Adrenal gland (tissue), 5 donors: ENCODE measurements at regions not wholly inside any gene's neighbourhood (a gene's known extent, or its start where the extent isn't known, plus 50 kb on each side); places are given as distances from the start of the nearest gene placed in this dataset.

Experiments used
- POLR2A ChIP-seq, 2 donors: fragments of 450-650 bp; IDR thresholded peaks; one replicate each; pipeline ENCODE4 v1.6.1; 2017; ENCODE audit warnings: antibody characterized with exemption in 2 of 2, mild to moderate bottlenecking in 2 of 2, moderate library complexity in 1 of 2
- TF ChIP-seq, protein P1 (sequence below), 6 experiments: fragments of 450-650 bp in 4 of 6; fragments of 200-600 bp in 2 of 6; sonication (generic) in 1 of 6; IDR thresholded peaks; 1 replicate in 5 of 6; 2 replicates in 1 of 6; pipeline versions ENCODE4 v1.5.1 to v1.8.0; 2016 to 2021; ENCODE audit warnings: antibody characterized with exemption in 6 of 6, mild to moderate bottlenecking in 2 of 6, moderate library complexity in 1 of 6
- donor health status: DM: no; HTN: no; CAD: no.

DNA sequence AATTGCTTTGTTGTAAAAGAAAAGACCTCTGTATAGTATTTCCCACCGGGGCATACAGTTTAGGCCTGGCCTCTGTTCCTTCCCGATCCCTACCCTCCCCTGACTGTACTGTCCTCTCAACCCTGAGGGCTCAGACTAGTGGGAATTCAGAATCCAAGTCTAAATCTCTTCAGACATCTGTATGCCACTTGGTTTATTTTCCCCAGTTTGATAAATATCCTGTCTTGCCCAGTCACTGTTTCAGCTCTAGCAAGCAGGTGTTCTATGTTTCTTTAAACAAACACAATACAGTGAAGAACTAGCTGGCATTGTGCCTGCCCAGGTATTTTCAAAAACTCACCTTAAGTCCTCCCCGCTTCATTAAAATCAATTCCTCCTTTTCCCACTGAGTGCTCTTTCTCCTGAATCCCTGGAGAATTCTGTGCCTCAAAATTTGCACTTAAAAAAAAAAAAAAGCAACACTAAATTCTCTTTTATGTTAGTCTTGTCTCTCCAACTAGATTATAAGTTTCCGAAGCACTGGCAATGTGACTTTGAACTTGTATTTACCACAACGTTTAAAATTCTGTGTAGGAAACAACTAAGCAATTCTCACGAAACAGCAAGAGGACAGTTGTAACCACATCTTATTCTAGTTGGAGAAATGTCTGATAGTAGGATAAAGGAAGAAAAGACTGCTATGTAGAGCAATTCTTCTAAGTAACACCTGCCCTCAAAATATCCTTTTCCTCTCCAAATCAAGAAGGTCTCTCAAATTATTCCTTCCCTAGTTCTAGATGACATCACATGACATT lies 112.0 kb upstream of the CARMIL1 start:
- TF ChIP-seq POLR2A (IDR thresholded peaks at IDR 0.05), result no peak
- TF ChIP-seq, protein P1, sequence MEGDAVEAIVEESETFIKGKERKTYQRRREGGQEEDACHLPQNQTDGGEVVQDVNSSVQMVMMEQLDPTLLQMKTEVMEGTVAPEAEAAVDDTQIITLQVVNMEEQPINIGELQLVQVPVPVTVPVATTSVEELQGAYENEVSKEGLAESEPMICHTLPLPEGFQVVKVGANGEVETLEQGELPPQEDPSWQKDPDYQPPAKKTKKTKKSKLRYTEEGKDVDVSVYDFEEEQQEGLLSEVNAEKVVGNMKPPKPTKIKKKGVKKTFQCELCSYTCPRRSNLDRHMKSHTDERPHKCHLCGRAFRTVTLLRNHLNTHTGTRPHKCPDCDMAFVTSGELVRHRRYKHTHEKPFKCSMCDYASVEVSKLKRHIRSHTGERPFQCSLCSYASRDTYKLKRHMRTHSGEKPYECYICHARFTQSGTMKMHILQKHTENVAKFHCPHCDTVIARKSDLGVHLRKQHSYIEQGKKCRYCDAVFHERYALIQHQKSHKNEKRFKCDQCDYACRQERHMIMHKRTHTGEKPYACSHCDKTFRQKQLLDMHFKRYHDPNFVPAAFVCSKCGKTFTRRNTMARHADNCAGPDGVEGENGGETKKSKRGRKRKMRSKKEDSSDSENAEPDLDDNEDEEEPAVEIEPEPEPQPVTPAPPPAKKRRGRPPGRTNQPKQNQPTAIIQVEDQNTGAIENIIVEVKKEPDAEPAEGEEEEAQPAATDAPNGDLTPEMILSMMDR (IDR thresholded peaks at IDR 0.05), result no peak
